ENCODE measurements at regions not wholly inside any gene's neighbourhood (a gene's known extent, or its start where the extent isn't known, plus 50 kb on each side); places are given as distances from the start of the nearest gene placed in this dataset.
"Not testable (repeated sequence)": the region's sequence is repeated elsewhere in the genome, so short reads cannot be mapped to it uniquely, and the experiment has no call there.

GRCh38 chr6:154923199-154923869 lies 71.8 kb upstream of the TIAM2 start:
- no peak for DNase-seq

- DNase-seq: no peak
Measured at GRCh38 chr6:154925130-154925529, 70.0 kb upstream of the TIAM2 start.

DNA sequence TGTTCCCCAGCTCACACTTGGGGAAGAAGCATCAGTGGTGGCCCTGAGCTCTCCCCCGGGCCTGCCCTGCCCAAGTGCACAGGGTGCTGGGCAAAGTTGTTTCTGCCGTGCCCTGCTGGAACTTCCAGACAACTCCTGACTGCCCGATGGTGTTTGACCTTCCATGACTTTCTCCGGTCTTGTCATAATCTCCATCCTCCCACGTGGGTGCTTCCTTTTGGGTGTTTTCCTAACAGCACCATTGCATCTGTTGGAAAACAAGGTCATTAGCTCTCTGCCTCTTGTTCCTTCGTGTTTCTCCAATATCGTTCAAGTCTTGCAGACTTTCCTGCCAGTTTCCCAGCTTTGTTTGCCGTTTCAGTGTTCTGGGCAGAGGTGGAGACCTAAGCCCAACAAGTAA lies 68.7 kb upstream of the TIAM2 start:
- DNase-seq: no peak

DNA sequence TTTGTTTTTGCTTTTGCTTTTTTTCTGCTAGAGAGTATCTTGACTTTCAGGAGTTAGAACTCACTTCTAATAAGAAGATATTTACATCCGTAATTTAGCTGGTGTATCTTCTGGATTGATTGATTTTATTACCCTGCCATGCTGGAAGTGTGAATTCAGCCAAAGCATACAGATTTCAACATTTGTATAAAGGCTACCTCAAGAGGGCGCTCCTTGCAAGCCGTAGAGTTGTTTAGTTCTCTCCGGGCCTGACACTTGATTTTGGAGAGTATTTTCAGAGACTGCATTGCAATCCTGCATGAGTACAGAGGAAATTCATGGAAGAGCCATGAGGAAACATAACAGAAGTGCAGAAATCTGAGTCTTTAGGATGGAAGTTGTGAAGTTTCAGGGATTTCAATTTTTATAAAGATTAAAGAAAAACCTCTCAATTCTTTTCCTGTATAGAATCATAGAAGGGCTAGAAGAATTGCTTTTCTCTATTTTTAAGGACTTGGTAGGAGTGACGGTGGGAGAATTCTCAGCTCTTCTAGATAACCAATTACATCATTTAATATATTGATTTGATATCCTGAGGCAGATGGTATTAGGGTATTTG lies 66.7 kb upstream of the TIAM2 start:
- DNase-seq: peak; percentile 30

- no peak for DNase-seq
Measured at GRCh38 chr6:154930451-154930851, 64.7 kb upstream of the TIAM2 start.

GRCh38 chr6:154931711-154932424 lies 63.2 kb upstream of the TIAM2 start:
- no peak for DNase-seq

DNA sequence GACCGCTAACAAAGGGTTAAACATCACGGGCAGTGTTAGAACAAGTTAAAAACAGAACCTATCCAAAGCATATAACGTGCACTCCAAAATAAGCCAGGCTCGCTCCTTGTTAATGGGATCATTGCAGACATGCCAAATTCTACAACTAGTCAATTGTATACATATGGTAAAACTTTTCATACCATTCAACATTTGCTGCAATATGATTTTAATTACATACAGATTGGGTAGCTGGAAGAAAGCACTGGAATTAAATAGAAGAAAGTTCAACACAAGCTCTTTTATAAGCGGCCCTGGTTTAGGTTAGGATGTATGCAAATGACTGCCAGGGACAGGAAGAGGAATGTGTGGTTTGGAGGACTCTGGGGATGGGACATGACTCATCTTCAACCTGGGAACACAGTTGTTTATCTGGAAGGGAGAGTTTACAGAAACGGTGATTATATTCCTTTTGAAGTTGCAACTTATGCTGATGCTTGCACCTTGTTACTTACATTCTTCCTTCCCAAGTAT lies 62.5 kb upstream of the TIAM2 start:
- DNase-seq: no peak

GRCh38 chr6:154933181-154933827 lies 61.8 kb upstream of the TIAM2 start:
- no peak for DNase-seq

GRCh38 chr6:154937306-154938220 lies 57.6 kb upstream of the TIAM2 start:
- no peak for DNase-seq

- DNase-seq: no peak
Measured at GRCh38 chr6:154938221-154938580, 56.9 kb upstream of the TIAM2 start.

DNA sequence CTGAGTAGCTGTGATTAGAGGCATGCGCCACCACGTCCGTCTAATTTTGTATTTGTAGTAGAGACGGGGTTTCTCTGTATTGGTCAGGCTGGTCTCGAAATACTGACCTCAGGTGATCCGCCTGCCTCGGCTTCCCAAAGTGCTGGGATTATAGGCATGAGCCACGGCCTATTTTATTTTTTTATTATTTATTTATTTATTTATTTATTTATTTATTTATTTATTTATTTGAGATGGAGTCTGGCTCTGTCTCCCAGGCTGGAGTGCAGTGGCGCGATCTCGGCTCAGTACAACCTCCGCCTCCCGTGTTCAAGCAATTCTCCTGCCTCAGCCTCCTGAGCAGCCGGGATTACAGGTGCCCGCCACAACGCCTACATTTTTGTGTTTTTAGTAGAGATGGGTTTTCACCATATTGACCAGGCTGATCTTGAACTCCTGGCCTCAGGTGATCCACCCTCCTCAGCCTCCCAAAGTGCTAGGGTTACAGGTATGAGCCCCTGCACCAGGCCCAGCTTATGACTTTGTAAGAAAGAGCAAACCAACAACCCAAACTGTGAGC lies 56.3 kb upstream of the TIAM2 start:
- not testable (repeated sequence) for DNase-seq

DNA sequence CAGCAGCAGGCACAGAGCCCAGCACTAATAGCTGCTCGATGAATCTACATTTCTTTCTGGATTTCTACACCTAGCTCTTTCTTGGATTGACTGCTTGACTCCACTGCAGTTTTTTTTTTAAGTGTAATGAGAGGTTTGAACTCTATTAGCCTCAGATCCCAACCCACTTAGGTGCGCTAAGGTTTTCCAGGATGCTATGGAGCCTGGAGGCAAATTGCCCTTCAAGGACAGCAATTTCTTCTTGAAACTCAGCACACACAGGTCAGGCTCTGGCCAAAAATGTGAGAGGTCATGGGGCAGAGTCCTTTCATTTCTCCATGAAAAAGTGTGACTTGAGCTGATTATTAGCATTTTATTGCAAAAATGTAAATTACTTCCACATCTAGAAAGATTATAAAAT lies 52.3 kb upstream of the TIAM2 start:
- no peak for DNase-seq

DNA sequence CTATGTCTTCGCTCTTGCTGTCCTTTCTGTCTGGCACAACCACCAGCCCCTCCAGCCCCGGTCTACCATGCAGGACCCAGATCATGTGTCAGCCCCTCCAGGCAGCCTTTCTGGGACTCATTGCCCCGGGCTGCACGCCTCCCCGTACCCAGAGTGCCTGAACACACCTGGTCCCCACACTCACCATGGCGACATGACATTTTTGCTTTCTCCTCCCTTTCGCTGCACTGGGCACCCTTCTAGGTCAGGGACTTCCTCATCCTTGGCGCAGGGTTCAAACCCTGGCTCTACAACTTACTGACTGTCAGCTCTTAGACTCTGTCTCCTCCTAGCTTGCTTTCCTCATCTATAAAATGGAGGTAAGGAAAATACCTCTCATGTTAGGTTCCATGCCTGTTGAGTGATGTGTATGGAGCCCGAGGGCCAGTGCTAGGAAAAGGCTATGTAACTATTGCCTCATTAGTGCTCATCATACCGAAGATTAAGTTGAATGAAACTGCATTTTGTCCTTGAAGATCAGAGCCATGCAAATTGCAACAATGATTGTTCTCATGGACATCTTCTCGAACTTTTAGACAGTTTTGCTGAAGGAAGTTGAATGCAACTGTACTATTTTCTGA lies 49.7 kb upstream of the TIAM2 start:
- DNase-seq: no peak
